ENCODE measurements at regions not wholly inside any gene's neighbourhood (a gene's known extent, or its start where the extent isn't known, plus 50 kb on each side); places are given as distances from the start of the nearest gene placed in this dataset.

DNA sequence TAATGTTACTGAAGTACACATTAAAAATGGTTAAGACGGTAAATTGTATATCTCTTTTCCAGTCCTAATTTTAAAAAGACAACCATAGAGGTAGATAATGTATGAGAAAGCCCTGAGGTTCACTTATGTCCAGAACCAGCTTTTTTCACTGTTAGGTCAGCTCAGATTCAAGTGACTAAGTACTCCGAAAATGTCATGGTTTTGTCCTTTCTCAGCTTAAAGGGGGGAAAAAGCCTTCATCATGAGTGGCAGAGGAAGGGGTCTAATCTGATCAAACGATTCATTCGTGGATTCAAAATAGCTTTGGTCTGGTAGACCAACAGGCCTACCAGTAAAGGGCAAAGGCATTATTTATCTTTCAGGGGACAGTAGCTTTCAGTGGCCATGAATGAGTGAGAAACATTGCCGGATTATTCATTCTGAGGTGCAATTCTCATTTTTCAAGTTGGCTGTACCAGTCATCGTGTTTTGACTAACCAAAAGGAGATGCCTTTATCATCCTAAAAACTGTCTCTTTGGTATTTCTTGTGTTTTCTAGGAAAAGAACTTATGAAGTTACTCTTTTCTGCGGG is 208.4 kb downstream of the HHIPL2 start (continued):
- TF ChIP-seq SUZ12 (IDR thresholded peaks at IDR 0.05; ENCODE audit: low read length) (no peak), BCL11A (IDR thresholded peaks at IDR 0.05; ENCODE audit: low read depth in 2 of 2, low read length in 2 of 2) (no peak), SP2 (IDR thresholded peaks at IDR 0.05; ENCODE audit: low read length) (no peak), KDM4A (IDR thresholded peaks at IDR 0.05; ENCODE audit: low read depth, low read length, severe bottlenecking) (no peak), GABPA (IDR thresholded peaks at IDR 0.05; ENCODE audit: borderline replicate concordance, insufficient read depth, low read length) (no peak), EP300 (IDR thresholded peaks at IDR 0.05; ENCODE audit: borderline replicate concordance in 1 of 2, low read depth in 2 of 2, low read length in 2 of 2) (no peak)

Measured in H1 (cell line).